H9 (cell line): ENCODE measurements at regions not wholly inside any gene's neighbourhood (a gene's known extent, or its start where the extent isn't known, plus 50 kb on each side); places are given as distances from the start of the nearest gene placed in this dataset.

ENCODE experiments used
- DNase-seq: peaks from one replicate; pipeline ENCODE4 v3.0.0-alpha.2; 2017
- H2AFZ ChIP-seq: one replicate; pipeline ENCODE4 v1.6.1; 2013; ENCODE audit warnings: mild to moderate bottlenecking, low read length, control low read depth, moderate library complexity
- H2AK5ac ChIP-seq: 2 replicates; pipeline ENCODE4 v1.6.1; 2013; ENCODE audit warnings: low read length, control low read depth, mixed read lengths; ENCODE audit not compliant: insufficient read length
- H2BK120ac ChIP-seq: one replicate; pipeline ENCODE4 v1.6.1; 2013; ENCODE audit warnings: low read depth, mild to moderate bottlenecking, low read length, control low read depth, inconsistent platforms; ENCODE audit not compliant: poor library complexity, severe bottlenecking
- H2BK12ac ChIP-seq: 2 replicates; pipeline ENCODE4 v1.6.1; 2013; ENCODE audit warnings: low read length, control low read depth, mixed read lengths, low read depth; ENCODE audit not compliant: insufficient read length
- H2BK15ac ChIP-seq: 2 replicates; pipeline ENCODE4 v1.6.1; 2013; ENCODE audit warnings: low read depth, low read length, control low read depth
- H2BK20ac ChIP-seq: one replicate; pipeline ENCODE4 v1.6.1; 2013; ENCODE audit warnings: low read depth, mild to moderate bottlenecking, low read length, control low read depth, inconsistent platforms; ENCODE audit not compliant: poor library complexity, severe bottlenecking
- H2BK5ac ChIP-seq: 2 replicates; pipeline ENCODE4 v1.6.1; 2013; ENCODE audit warnings: low read length, control low read depth, mixed read lengths; ENCODE audit not compliant: insufficient read length
- H3K14ac ChIP-seq: 2 replicates; pipeline ENCODE4 v1.6.1; 2013; ENCODE audit warnings: low read length, control low read depth; ENCODE audit not compliant: insufficient read depth
- H3K18ac ChIP-seq: 2 replicates; pipeline ENCODE4 v1.6.1; 2013; ENCODE audit warnings: low read depth, mild to moderate bottlenecking, mixed read lengths, low read length, control low read depth; ENCODE audit not compliant: insufficient read length
- H3K23ac ChIP-seq: 2 replicates; pipeline ENCODE4 v1.6.1; 2013; ENCODE audit warnings: low read length, control low read depth, mixed read lengths, low read depth; ENCODE audit not compliant: insufficient read length
- H3K23me2 ChIP-seq: 2 replicates; pipeline ENCODE4 v1.6.1; 2013; ENCODE audit warnings: low read depth, mild to moderate bottlenecking, mixed read lengths, low read length, control low read depth; ENCODE audit not compliant: insufficient read length, poor library complexity, severe bottlenecking
- H3K27ac ChIP-seq: 2 replicates; pipeline ENCODE4 v1.5.1; 2013; ENCODE audit warnings: low read length, control low read depth, mixed read lengths, low read depth; ENCODE audit not compliant: insufficient read length
- H3K27me3 ChIP-seq: 2 replicates; pipeline ENCODE4 v1.6.1; 2013; ENCODE audit warnings: low read length, control low read depth, inconsistent platforms; ENCODE audit not compliant: insufficient read depth
- H3K4ac ChIP-seq: 2 replicates; pipeline ENCODE4 v1.6.1; 2013; ENCODE audit warnings: low read depth, mild to moderate bottlenecking, control low read depth, inconsistent platforms, low read length, moderate library complexity
- H3K4me1 ChIP-seq: 2 replicates; pipeline ENCODE4 v1.6.1; 2013; ENCODE audit warnings: low read length, control low read depth, inconsistent platforms; ENCODE audit not compliant: insufficient read depth
- H3K4me2 ChIP-seq: 2 replicates; pipeline ENCODE4 v1.6.1; 2013; ENCODE audit warnings: low read length, control low read depth, mixed read lengths; ENCODE audit not compliant: insufficient read length, insufficient read depth
- H3K56ac ChIP-seq: 2 replicates; pipeline ENCODE4 v1.6.1; 2013; ENCODE audit warnings: low read depth, mild to moderate bottlenecking, mixed read lengths, low read length, control low read depth; ENCODE audit not compliant: insufficient read length
- H3K79me1 ChIP-seq: 2 replicates; pipeline ENCODE4 v1.6.1; 2013; ENCODE audit warnings: low read depth, mild to moderate bottlenecking, moderate library complexity, low read length, control low read depth, inconsistent platforms; ENCODE audit not compliant: insufficient read depth, poor library complexity, severe bottlenecking
- H3K79me2 ChIP-seq: 2 replicates; pipeline ENCODE4 v1.6.1; 2013; ENCODE audit warnings: low read length, control low read depth, inconsistent platforms; ENCODE audit not compliant: insufficient read depth
- H3K9ac ChIP-seq: 2 replicates; pipeline ENCODE4 v1.6.1; 2013; ENCODE audit warnings: low read length, control low read depth, mixed read lengths; ENCODE audit not compliant: insufficient read length; ENCODE audit errors: extremely low read depth
- H3K9me3 ChIP-seq: one replicate; pipeline ENCODE4 v1.6.1; 2013; ENCODE audit warnings: low read depth, low read length, inconsistent platforms; ENCODE audit not compliant: control insufficient read depth
- H3T11ph ChIP-seq: one replicate; pipeline ENCODE4 v1.6.1; 2013; ENCODE audit warnings: mild to moderate bottlenecking, low read length, control low read depth, inconsistent platforms
- H4K20me1 ChIP-seq: one replicate; pipeline ENCODE4 v1.6.1; 2013; ENCODE audit not compliant: control insufficient read depth, insufficient read length, insufficient read depth
- H4K5ac ChIP-seq: 2 replicates; pipeline ENCODE4 v1.6.1; 2013; ENCODE audit warnings: low read depth, mild to moderate bottlenecking, mixed read lengths, low read length, control low read depth; ENCODE audit not compliant: insufficient read length
- H4K8ac ChIP-seq: replicated peaks from 2 replicates; pipeline ENCODE4 v1.6.1; 2013; ENCODE audit warnings: low read length, control low read depth, mixed read lengths, low read depth; ENCODE audit not compliant: insufficient read length
- H4K91ac ChIP-seq: 2 replicates; pipeline ENCODE4 v1.6.1; 2013; ENCODE audit warnings: low read depth, mild to moderate bottlenecking, moderate library complexity, mixed read lengths, low read length, control low read depth; ENCODE audit not compliant: insufficient read length
- H3K27ac Mint-ChIP-seq, 3 experiments: 2 replicates in 2 of 3; 3 replicates in 1 of 3; pipeline ENCODE4 v1.8.0; 2020 to 2021; ENCODE audit warnings: mixed read lengths in 3 of 3, mild to moderate bottlenecking in 1 of 3, moderate library complexity in 1 of 3
- H3K27me3 Mint-ChIP-seq: 2 replicates; pipeline ENCODE4 v1.8.0; 2021; ENCODE audit warnings: low read depth, mild to moderate bottlenecking, moderate library complexity, mixed read lengths
- H3K36me3 Mint-ChIP-seq, 3 experiments: 2 replicates in 2 of 3; 3 replicates in 1 of 3; pipeline ENCODE4 v1.8.0; 2020 to 2021; ENCODE audit warnings: low read depth in 3 of 3, mixed read lengths in 3 of 3; ENCODE audit not compliant: insufficient read depth in 1 of 3
- H3K4me1 Mint-ChIP-seq, 2 experiments: 2 replicates each; pipeline ENCODE4 v1.8.0; 2020; ENCODE audit warnings: mixed read lengths in 2 of 2
- H3K4me3 Mint-ChIP-seq, 2 experiments: 2 replicates in 1 of 2; 3 replicates in 1 of 2; pipeline ENCODE4 v1.8.0; 2020 to 2021; ENCODE audit warnings: mild to moderate bottlenecking in 2 of 2, mixed read lengths in 2 of 2, moderate library complexity in 1 of 2
- H3K9me3 Mint-ChIP-seq, 2 experiments: 2 replicates in 1 of 2; 3 replicates in 1 of 2; pipeline ENCODE4 v1.8.0; 2020; ENCODE audit warnings: mild to moderate bottlenecking in 2 of 2, mixed read lengths in 2 of 2, moderate library complexity in 1 of 2
- WGBS: extraction: QIAGEN DNeasy Blood & Tissue Kit; methylation state at CpG from one replicate; pipeline ENCODE4 v1.1.7; 2013; ENCODE audit warnings: missing lambda C conversion rate, low lambda C conversion rate, mixed read lengths; ENCODE audit not compliant: insufficient read length; ENCODE audit errors: extremely low coverage; 5-methylcytosine and 5-hydroxymethylcytosine counted together
- TF ChIP-seq, protein P1 (sequence below): fragments of 200-600 bp; sonication (generic); conservative IDR thresholded peaks from 3 replicates; pipeline ENCODE4 v1.8.0; 2021; ENCODE audit warnings: antibody characterized with exemption, mild to moderate bottlenecking

DNA sequence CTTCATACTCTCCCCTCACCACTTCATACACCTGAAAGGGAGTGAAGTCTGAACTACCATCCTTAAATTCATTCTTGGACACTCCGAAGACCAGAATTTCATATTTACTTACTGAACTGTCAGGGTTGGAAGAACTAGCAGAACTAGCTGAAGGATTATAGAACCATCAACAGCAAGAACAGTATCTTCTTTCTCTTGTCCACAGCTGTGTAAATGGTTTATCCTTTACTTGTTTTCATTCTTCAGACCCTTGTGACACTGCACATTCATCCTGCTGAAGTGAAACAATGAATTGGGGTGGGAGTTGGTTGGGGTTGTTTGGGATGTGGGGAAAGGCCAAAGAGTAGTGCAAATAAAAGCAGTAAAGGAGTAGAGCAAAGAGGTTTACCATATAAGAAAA is 350.9 kb downstream of the ZIC1 start:
- H3K23ac ChIP-seq, result no peak overlapping the region
- H3K23me2 ChIP-seq, result no peaks in the 10 kb centered on the region
- no CpG with 5 or more reads among the region's 1 CpG for WGBS
- no peak overlapping the region for H3T11ph ChIP-seq
- no peak overlapping the region for H3K14ac ChIP-seq
- H4K20me1 ChIP-seq, result no peaks in the 10 kb centered on the region
- no peak overlapping the region for H2BK5ac ChIP-seq
- H3K4me2 ChIP-seq, result no peak overlapping the region
- no peaks in the 10 kb centered on the region; the same call in 1 of the 2 replicates for H3K79me2 ChIP-seq
- no peak overlapping the region for H4K5ac ChIP-seq
- no peak overlapping the region for H3K27ac ChIP-seq
- DNase-seq, result no peak
- H3K4ac ChIP-seq, result no peak overlapping the region
- H4K8ac ChIP-seq, result no peak overlapping the region
- no peak overlapping the region for H3K56ac ChIP-seq
- no peak overlapping the region for H2AK5ac ChIP-seq
- H3K4me1 Mint-ChIP-seq, result no peaks in the 10 kb centered on the region
- no peak overlapping the region for H2AFZ ChIP-seq
- H3K79me1 ChIP-seq, result no peaks in the 10 kb centered on the region
- H3K27me3 Mint-ChIP-seq, result no peaks in the 10 kb centered on the region
- no peak overlapping the region for H4K91ac ChIP-seq
- no peaks in the 10 kb centered on the region for H3K9me3 Mint-ChIP-seq
- TF ChIP-seq, protein P1, sequence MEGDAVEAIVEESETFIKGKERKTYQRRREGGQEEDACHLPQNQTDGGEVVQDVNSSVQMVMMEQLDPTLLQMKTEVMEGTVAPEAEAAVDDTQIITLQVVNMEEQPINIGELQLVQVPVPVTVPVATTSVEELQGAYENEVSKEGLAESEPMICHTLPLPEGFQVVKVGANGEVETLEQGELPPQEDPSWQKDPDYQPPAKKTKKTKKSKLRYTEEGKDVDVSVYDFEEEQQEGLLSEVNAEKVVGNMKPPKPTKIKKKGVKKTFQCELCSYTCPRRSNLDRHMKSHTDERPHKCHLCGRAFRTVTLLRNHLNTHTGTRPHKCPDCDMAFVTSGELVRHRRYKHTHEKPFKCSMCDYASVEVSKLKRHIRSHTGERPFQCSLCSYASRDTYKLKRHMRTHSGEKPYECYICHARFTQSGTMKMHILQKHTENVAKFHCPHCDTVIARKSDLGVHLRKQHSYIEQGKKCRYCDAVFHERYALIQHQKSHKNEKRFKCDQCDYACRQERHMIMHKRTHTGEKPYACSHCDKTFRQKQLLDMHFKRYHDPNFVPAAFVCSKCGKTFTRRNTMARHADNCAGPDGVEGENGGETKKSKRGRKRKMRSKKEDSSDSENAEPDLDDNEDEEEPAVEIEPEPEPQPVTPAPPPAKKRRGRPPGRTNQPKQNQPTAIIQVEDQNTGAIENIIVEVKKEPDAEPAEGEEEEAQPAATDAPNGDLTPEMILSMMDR, result no peak
- no peaks in the 10 kb centered on the region for H3K36me3 Mint-ChIP-seq
- no peaks in the 10 kb centered on the region for H3K27me3 ChIP-seq
- H3K4me1 ChIP-seq, result no peaks in the 10 kb centered on the region
- H3K18ac ChIP-seq, result no peak overlapping the region
- no peak overlapping the region for H2BK15ac ChIP-seq
- no peak overlapping the region for H2BK12ac ChIP-seq
- no peak overlapping the region for H3K9ac ChIP-seq
- peak overlapping the region in 2 of 3 experiments; percentile 63 to 78; a peak in 2 of 7 replicates for H3K27ac Mint-ChIP-seq
- no peak overlapping the region for H2BK120ac ChIP-seq
- no peaks in the 10 kb centered on the region for H3K9me3 ChIP-seq
- no peak overlapping the region for H2BK20ac ChIP-seq
- no peak overlapping the region for H3K4me3 Mint-ChIP-seq
